ENCODE measurements at regions not wholly inside any gene's neighbourhood (a gene's known extent, or its start where the extent isn't known, plus 50 kb on each side); places are given as distances from the start of the nearest gene placed in this dataset.
"Not testable (repeated sequence)": the region's sequence is repeated elsewhere in the genome, so short reads cannot be mapped to it uniquely, and the experiment has no call there.

- not testable (repeated sequence) for DNase-seq
Measured at GRCh38 chr16:58992755-58993154, 258.6 kb upstream of the GOT2 start.

GRCh38 chr16:58983181-58983965 is 249.3 kb upstream of the GOT2 start:
- not testable (repeated sequence) for DNase-seq

- DNase-seq, result no peak
Measured at GRCh38 chr16:58970775-58971174, 236.7 kb upstream of the GOT2 start.

- DNase-seq, result no peak
Measured at GRCh38 chr16:58963479-58963878, 229.4 kb upstream of the GOT2 start.

- no peak for DNase-seq
Measured at GRCh38 chr16:58962811-58963210, 228.7 kb upstream of the GOT2 start.

DNA sequence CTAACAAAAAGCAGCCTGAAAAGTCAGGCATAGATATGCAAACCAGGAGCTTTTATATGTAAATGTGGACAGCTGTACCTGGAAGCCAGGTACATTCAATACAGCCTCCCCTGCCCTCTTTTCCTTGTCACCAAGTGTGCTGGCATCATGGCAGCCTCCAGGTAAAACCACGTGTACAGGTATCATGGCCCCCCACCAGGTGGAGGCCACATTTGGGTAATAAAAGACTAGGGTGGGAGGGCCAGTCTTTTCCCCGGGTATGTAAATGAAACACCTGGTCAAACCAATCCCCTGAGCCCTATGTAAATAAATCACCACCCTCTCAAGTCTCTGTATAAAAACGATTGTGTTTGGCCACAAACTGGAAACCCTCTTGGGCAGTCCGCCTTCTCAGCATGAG is 226.4 kb upstream of the GOT2 start:
- no peak for DNase-seq

GRCh38 chr16:58960034-58960433 is 225.9 kb upstream of the GOT2 start:
- DNase-seq, result no peak

GRCh38 chr16:58958749-58959148 is 224.6 kb upstream of the GOT2 start:
- no peak for DNase-seq

GRCh38 chr16:58948244-58948643 is 214.1 kb upstream of the GOT2 start:
- DNase-seq, result no peak

- DNase-seq, result no peak
Measured at GRCh38 chr16:58940609-58941008, 206.5 kb upstream of the GOT2 start.

GRCh38 chr16:58938811-58939210 is 204.7 kb upstream of the GOT2 start:
- no peak for DNase-seq

- no peak for DNase-seq
Measured at GRCh38 chr16:58937661-58938060, 203.5 kb upstream of the GOT2 start.

DNA sequence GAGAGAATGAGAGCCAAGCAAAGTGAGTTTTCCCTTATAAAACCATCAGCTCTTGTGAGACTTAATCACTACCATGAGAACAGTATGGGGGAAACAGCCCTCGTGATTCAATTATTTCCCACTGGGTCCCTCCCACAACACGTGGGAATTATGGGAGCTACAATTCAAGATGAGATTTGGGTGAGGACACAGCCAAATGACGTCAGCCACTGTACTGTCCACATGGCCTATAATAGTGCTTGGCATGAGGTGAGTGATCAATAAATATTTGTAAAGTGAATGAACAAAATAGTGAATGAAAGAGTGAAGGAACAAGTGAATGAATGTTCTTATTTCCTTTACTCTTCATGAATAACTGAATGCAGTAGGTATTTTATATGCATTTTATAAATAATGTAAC is 199.1 kb upstream of the GOT2 start:
- DNase-seq, result no peak

GRCh38 chr16:58931436-58931835 is 197.3 kb upstream of the GOT2 start:
- no peak for DNase-seq

- no peak for DNase-seq
Measured at GRCh38 chr16:58923094-58923493, 189.0 kb upstream of the GOT2 start.

DNA sequence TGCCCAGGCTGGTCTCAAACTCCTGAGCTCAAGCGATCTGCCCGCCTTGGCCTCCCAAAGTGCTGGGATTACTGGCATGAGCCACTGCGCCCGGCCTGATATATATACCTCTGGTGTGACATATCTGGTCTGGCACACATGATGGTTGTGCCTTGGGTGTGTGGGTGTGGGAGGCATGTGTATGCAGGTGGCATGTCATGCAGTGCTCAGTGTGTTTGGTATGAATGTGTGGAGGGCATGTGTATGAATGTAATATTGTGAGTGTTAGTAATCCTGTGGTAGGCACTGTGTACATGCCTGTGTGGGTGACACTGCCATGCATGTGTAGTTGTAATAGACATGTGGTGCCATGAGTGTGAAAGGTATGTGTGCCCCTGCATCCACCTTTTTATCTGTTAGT is 179.3 kb upstream of the GOT2 start:
- no peak for DNase-seq

DNA sequence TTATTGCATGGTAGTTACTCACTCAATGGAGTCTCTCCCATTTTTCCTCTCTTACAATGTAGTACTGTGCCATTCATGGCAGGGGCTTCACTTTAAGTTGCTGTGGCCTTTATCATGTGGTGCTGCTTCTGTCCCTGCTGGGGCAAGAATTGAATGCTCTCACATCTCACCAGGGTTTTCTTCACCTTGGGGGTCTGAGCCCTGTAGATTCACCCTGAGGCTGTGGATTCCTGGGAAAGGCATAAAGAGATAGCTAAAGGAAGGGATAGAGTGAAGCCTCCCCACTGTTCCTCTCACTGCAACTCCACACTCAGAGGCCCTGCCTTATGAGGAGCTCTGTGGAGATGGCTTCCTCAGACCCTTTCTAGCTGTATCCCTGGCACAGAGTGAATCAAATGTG is 178.5 kb upstream of the GOT2 start:
- no peak for DNase-seq

GRCh38 chr16:58906981-58907715 is 173.0 kb upstream of the GOT2 start:
- no peak for DNase-seq

- DNase-seq, result no peak
Measured at GRCh38 chr16:58904291-58904690, 170.2 kb upstream of the GOT2 start.

GRCh38 chr16:58889516-58889915 is 155.4 kb upstream of the GOT2 start:
- no peak for DNase-seq

DNA sequence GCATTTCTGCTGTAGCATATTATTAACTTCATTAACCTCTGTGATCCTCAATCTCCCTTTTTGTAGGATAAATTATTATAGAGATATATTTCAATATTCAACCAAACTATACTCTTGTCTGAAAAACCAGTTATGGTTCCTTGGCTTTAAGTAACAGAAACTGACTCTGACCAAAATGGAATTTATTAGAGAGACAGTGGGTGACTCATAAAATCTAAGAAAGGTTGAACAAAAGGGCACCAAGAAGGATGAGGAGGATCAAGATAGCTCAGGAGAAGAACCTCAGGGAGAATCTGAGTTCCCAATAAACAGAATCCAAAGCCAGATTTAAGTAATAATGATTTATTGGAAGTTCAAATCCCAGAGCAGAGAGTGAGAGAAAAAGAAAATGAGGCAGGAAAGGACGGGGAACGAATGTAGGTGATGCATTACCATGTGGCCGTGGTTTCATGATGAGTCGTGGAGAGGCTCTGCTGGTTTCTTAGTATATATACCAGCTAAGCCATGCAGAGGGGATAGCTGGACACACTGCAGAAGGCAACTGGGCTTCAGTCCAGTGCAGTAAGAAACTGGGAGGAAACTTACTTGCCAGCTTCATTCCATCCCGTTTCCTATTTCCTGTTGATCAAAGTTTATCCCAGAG is 151.5 kb upstream of the GOT2 start:
- DNase-seq, result no peak

DNA sequence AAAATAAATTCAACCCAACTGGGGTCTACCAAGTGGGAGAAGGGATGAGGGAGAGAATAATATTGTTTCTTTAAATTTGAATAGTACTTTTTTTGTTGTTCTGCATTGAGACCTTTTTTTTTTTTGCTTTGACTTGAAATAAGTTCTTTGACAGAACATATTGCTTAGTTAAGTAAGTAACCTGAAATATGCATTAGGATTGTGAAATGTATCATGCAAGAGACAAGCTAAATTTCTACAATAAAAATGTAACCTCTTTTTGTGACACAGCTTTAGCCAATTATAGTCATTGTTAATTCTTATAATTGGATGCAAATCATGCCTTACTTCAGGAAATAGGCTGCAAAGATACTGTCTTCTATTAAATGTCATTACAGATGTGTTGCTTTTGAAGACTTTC is 150.0 kb upstream of the GOT2 start:
- no peak for DNase-seq

GRCh38 chr16:58883131-58883530 is 149.0 kb upstream of the GOT2 start:
- no peak for DNase-seq

- no peak for DNase-seq
Measured at GRCh38 chr16:58882292-58882691, 148.2 kb upstream of the GOT2 start.

All from CD4-positive, alpha-beta T cell treated with Interleukin-10 for 1 hour (primary cell).